Neuron (in vitro differentiated cells): ENCODE measurements at regions not wholly inside any gene's neighbourhood (a gene's known extent, or its start where the extent isn't known, plus 50 kb on each side); places are given as distances from the start of the nearest gene placed in this dataset.

Experiments used
- H2AFZ ChIP-seq: one replicate; pipeline ENCODE4 v1.6.1; 2013; ENCODE audit warnings: low read depth, mild to moderate bottlenecking, inconsistent platforms, low read length, moderate library complexity
- H3K27me3 ChIP-seq: one replicate; pipeline ENCODE4 v1.6.1; 2013; ENCODE audit warnings: low read length; ENCODE audit not compliant: insufficient read depth
- H3K36me3 ChIP-seq: one replicate; pipeline ENCODE4 v1.6.1; 2013; ENCODE audit warnings: low read length; ENCODE audit not compliant: insufficient read depth
- H3K4me1 ChIP-seq: one replicate; pipeline ENCODE4 v1.6.1; 2013; ENCODE audit warnings: low read length; ENCODE audit not compliant: insufficient read depth
- H3K4me3 ChIP-seq: 2 replicates; pipeline ENCODE4 v1.5.1; 2013; ENCODE audit warnings: mild to moderate bottlenecking, low read length, moderate library complexity
- H3K9me3 ChIP-seq: one replicate; pipeline ENCODE4 v1.6.1; 2013; ENCODE audit warnings: low read length

- H3K27me3 ChIP-seq, result no peaks in the 10 kb centered on the region
- no peak overlapping the region for H2AFZ ChIP-seq
- H3K9me3 ChIP-seq, result no peaks in the 10 kb centered on the region
- H3K4me1 ChIP-seq, result no peaks in the 10 kb centered on the region
- H3K4me3 ChIP-seq, result no peak overlapping the region
- no peaks in the 10 kb centered on the region for H3K36me3 ChIP-seq
These were observed 194.7 kb downstream of the SPATA31D1 start for GRCh38 chr9:82183181-82183860.

- no peak overlapping the region for H3K4me3 ChIP-seq
These were observed 196.0 kb downstream of the SPATA31D1 start for GRCh38 chr9:82184524-82184923.

GRCh38 chr9:82188817-82189216, 200.2 kb downstream of the SPATA31D1 start:
- no peaks in the 10 kb centered on the region for H3K27me3 ChIP-seq
- no peaks in the 10 kb centered on the region for H3K9me3 ChIP-seq
- no peak overlapping the region for H2AFZ ChIP-seq
- no peaks in the 10 kb centered on the region for H3K36me3 ChIP-seq
- H3K4me1 ChIP-seq, result no peaks in the 10 kb centered on the region
- H3K4me3 ChIP-seq, result no peak overlapping the region

More at GRCh38 chr9:82184524-82184923, 196.0 kb downstream of the SPATA31D1 start:
- H3K36me3 ChIP-seq, result no peaks in the 10 kb centered on the region
- H3K27me3 ChIP-seq, result no peaks in the 10 kb centered on the region
- H3K4me1 ChIP-seq, result no peaks in the 10 kb centered on the region
- H2AFZ ChIP-seq, result no peak overlapping the region
- H3K9me3 ChIP-seq, result no peaks in the 10 kb centered on the region

GRCh38 chr9:82191082-82191770, 202.7 kb downstream of the SPATA31D1 start:
- Histone ChIP-seq H3K4me3 (no peak overlapping the region), H3K36me3 (no peaks in the 10 kb centered on the region), H2AFZ (no peak overlapping the region), H3K27me3 (no peaks in the 10 kb centered on the region), H3K9me3 (no peaks in the 10 kb centered on the region), H3K4me1 (no peaks in the 10 kb centered on the region)

GRCh38 chr9:82192211-82192610, 203.6 kb downstream of the SPATA31D1 start:
- Histone ChIP-seq H3K4me3 (no peak overlapping the region), H2AFZ (no peak overlapping the region), H3K4me1 (no peaks in the 10 kb centered on the region), H3K27me3 (no peaks in the 10 kb centered on the region), H3K36me3 (no peaks in the 10 kb centered on the region), H3K9me3 (no peaks in the 10 kb centered on the region)

GRCh38 chr9:82196622-82197441, 208.3 kb downstream of the SPATA31D1 start:
- Histone ChIP-seq H3K4me1 (no peaks in the 10 kb centered on the region), H3K4me3 (no peak overlapping the region), H3K36me3 (no peaks in the 10 kb centered on the region), H2AFZ (no peak overlapping the region), H3K9me3 (no peaks in the 10 kb centered on the region), H3K27me3 (no peaks in the 10 kb centered on the region)

- no peaks in the 10 kb centered on the region for H3K27me3 ChIP-seq
- H3K36me3 ChIP-seq, result no peaks in the 10 kb centered on the region
- no peak overlapping the region for H2AFZ ChIP-seq
- no peak overlapping the region for H3K4me3 ChIP-seq
- H3K9me3 ChIP-seq, result no peaks in the 10 kb centered on the region
- H3K4me1 ChIP-seq, result no peaks in the 10 kb centered on the region
These were observed 212.6 kb downstream of the SPATA31D1 start for GRCh38 chr9:82201196-82201595.

- H3K4me1 ChIP-seq, result no peaks in the 10 kb centered on the region
- no peaks in the 10 kb centered on the region for H3K36me3 ChIP-seq
- H2AFZ ChIP-seq, result no peak overlapping the region
- no peak overlapping the region for H3K4me3 ChIP-seq
- H3K9me3 ChIP-seq, result no peaks in the 10 kb centered on the region
- no peaks in the 10 kb centered on the region for H3K27me3 ChIP-seq
These were observed 214.2 kb downstream of the SPATA31D1 start for GRCh38 chr9:82202808-82203207.

GRCh38 chr9:82206490-82206889, 217.9 kb downstream of the SPATA31D1 start:
- Histone ChIP-seq H3K4me1 (no peaks in the 10 kb centered on the region), H3K4me3 (no peak overlapping the region), H3K9me3 (no peaks in the 10 kb centered on the region), H3K27me3 (no peaks in the 10 kb centered on the region), H2AFZ (no peak overlapping the region), H3K36me3 (no peaks in the 10 kb centered on the region)

- no peak overlapping the region for H2AFZ ChIP-seq
- no peaks in the 10 kb centered on the region for H3K9me3 ChIP-seq
- H3K36me3 ChIP-seq, result no peaks in the 10 kb centered on the region
- no peaks in the 10 kb centered on the region for H3K4me1 ChIP-seq
- H3K4me3 ChIP-seq, result no peak overlapping the region
- no peaks in the 10 kb centered on the region for H3K27me3 ChIP-seq
These were observed 218.4 kb downstream of the SPATA31D1 start for GRCh38 chr9:82206946-82207345.

- Histone ChIP-seq H3K4me1 (no peaks in the 10 kb centered on the region), H2AFZ (no peak overlapping the region), H3K36me3 (no peaks in the 10 kb centered on the region), H3K4me3 (no peak overlapping the region), H3K27me3 (no peaks in the 10 kb centered on the region), H3K9me3 (no peaks in the 10 kb centered on the region)
These were observed 220.3 kb downstream of the SPATA31D1 start for GRCh38 chr9:82208741-82209450.

GRCh38 chr9:82209797-82210470, 221.4 kb downstream of the SPATA31D1 start:
- Histone ChIP-seq H3K27me3 (no peaks in the 10 kb centered on the region), H3K4me1 (no peaks in the 10 kb centered on the region), H3K9me3 (no peaks in the 10 kb centered on the region), H3K4me3 (no peak overlapping the region), H3K36me3 (no peaks in the 10 kb centered on the region), H2AFZ (no peak overlapping the region)
